HG03460 (cell line): ENCODE measurements at regions not wholly inside any gene's neighbourhood (a gene's known extent, or its start where the extent isn't known, plus 50 kb on each side); places are given as distances from the start of the nearest gene placed in this dataset.

Experiments used
- ATAC-seq: cut with Tn5 transposase; IDR thresholded peaks from one replicate; pipeline ENCODE4 v1.9.1; 2021; ENCODE audit not compliant: unreplicated experiment

GRCh38 chrX:40154250-40154852 lies 56.6 kb upstream of the BCOR start:
- ATAC-seq = no peak

GRCh38 chrX:40153345-40154249 lies 55.8 kb upstream of the BCOR start:
- peak; percentile 65 for ATAC-seq

- ATAC-seq = no peak
Observed at GRCh38 chrX:40152741-40153344, 55.1 kb upstream of the BCOR start.

GRCh38 chrX:40152173-40152711 lies 54.5 kb upstream of the BCOR start:
- no peak for ATAC-seq

- ATAC-seq = no peak
Observed at GRCh38 chrX:40151211-40152172, 53.7 kb upstream of the BCOR start.

GRCh38 chrX:40150503-40150902 lies 52.7 kb upstream of the BCOR start:
- no peak for ATAC-seq

- ATAC-seq = no peak
Observed at GRCh38 chrX:40149286-40150175, 51.8 kb upstream of the BCOR start.

- no peak for ATAC-seq
Observed at GRCh38 chrX:40148385-40149285, 50.9 kb upstream of the BCOR start.

GRCh38 chrX:40147971-40148370 lies 50.2 kb upstream of the BCOR start:
- ATAC-seq = no peak
